GM23248 (cell line): ENCODE measurements at regions not wholly inside any gene's neighbourhood (a gene's known extent, or its start where the extent isn't known, plus 50 kb on each side); places are given as distances from the start of the nearest gene placed in this dataset.

ENCODE experiments used
- DNase-seq: peaks from one replicate; pipeline ENCODE4 v3.0.0-alpha.2; 2015
- H2AFZ ChIP-seq: fragments of 200-600 bp; sonication (generic); 2 replicates; pipeline ENCODE4 v1.6.1; 2016; ENCODE audit warnings: antibody characterized with exemption
- H3F3A ChIP-seq: fragments of 200-600 bp; sonication (generic); 2 replicates; pipeline ENCODE4 v1.6.1; 2016; ENCODE audit warnings: mild to moderate bottlenecking, antibody characterized with exemption, mixed run types; ENCODE audit not compliant: insufficient read depth
- H3K27ac ChIP-seq: fragments of 200-600 bp; sonication (generic); 2 replicates; pipeline ENCODE4 v1.5.1; 2016; ENCODE audit warnings: mild to moderate bottlenecking
- H3K27me3 ChIP-seq: fragments of 200-600 bp; sonication (generic); replicated peaks from 2 replicates; pipeline ENCODE4 v1.6.1; 2016; ENCODE audit warnings: mild to moderate bottlenecking; ENCODE audit not compliant: insufficient read depth
- H3K36me3 ChIP-seq: fragments of 200-600 bp; sonication (generic); 2 replicates; pipeline ENCODE4 v1.6.1; 2016; ENCODE audit warnings: low read depth, mild to moderate bottlenecking
- H3K4me1 ChIP-seq: fragments of 200-600 bp; sonication (generic); 2 replicates; pipeline ENCODE4 v1.6.1; 2016; ENCODE audit warnings: mild to moderate bottlenecking; ENCODE audit not compliant: insufficient read depth
- H3K4me2 ChIP-seq: fragments of 200-600 bp; sonication (generic); one replicate; pipeline ENCODE4 v1.6.1; 2016; ENCODE audit warnings: mild to moderate bottlenecking; ENCODE audit not compliant: unreplicated experiment
- H3K4me3 ChIP-seq: fragments of 200-600 bp; sonication (generic); 2 replicates; pipeline ENCODE4 v1.5.1; 2016; ENCODE audit warnings: mild to moderate bottlenecking
- H3K79me2 ChIP-seq: fragments of 200-600 bp; sonication (generic); 2 replicates; pipeline ENCODE4 v1.6.1; 2016; ENCODE audit warnings: mild to moderate bottlenecking; ENCODE audit not compliant: insufficient read depth
- H3K9ac ChIP-seq: fragments of 200-600 bp; sonication (generic); 2 replicates; pipeline ENCODE4 v1.6.1; 2016; ENCODE audit warnings: mild to moderate bottlenecking
- H3K9me2 ChIP-seq: fragments of 200-600 bp; sonication (generic); 2 replicates; pipeline ENCODE4 v1.6.1; 2016; ENCODE audit warnings: mixed run types, mild to moderate bottlenecking, moderate library complexity; ENCODE audit not compliant: insufficient read depth
- H3K9me3 ChIP-seq: fragments of 200-600 bp; sonication (generic); one replicate; pipeline ENCODE4 v1.6.1; 2017; ENCODE audit warnings: low read depth
- H4K20me1 ChIP-seq: fragments of 200-600 bp; sonication (generic); 2 replicates; pipeline ENCODE4 v1.6.0; 2016; ENCODE audit not compliant: insufficient read depth
- EZH2 ChIP-seq: fragments of 200-600 bp; sonication (generic); IDR thresholded peaks from 2 replicates; pipeline ENCODE4 v1.6.1; 2018; ENCODE audit warnings: antibody characterized with exemption, mild to moderate bottlenecking; ENCODE audit not compliant: insufficient read depth, poor library complexity, severe bottlenecking
- EZH2phosphoT487 ChIP-seq: fragments of 200-600 bp; sonication (generic); IDR thresholded peaks from 2 replicates; pipeline ENCODE4 v1.6.1; 2018; ENCODE audit warnings: antibody characterized with exemption, moderate library complexity, mild to moderate bottlenecking, low read depth; ENCODE audit not compliant: insufficient read depth
- WGBS, 2 experiments: methylation state at CpG; one replicate each; pipeline ENCODE4 v1.1.6; 2015 to 2017; ENCODE audit warnings: low lambda C conversion rate in 2 of 2, low coverage in 1 of 2; ENCODE audit errors: missing lambda C conversion rate in 2 of 2; 5-methylcytosine and 5-hydroxymethylcytosine counted together
- in situ Hi-C: fragments of 300-500 bp; cut with MboI; formaldehyde crosslinking; loops from 2 replicates; pipeline ENCODE4 v1.15.0; 2020

GRCh38 chr5:104352954-104353353 lies 790.4 kb upstream of the NUDT12 start:
- Histone ChIP-seq H3K36me3 (no peaks in the 10 kb centered on the region), H3K9me2 (no peaks in the 10 kb centered on the region), H3K9me3 (no peaks in the 10 kb centered on the region), H3K9ac (no peak overlapping the region), H3K27me3 (no peaks in the 10 kb centered on the region), H2AFZ (no peak overlapping the region), H3F3A (no peaks in the 10 kb centered on the region), H3K27ac (no peak overlapping the region), H3K4me3 (no peak overlapping the region), H3K4me1 (no peaks in the 10 kb centered on the region), H4K20me1 (no peaks in the 10 kb centered on the region), H3K79me2 (no peaks in the 10 kb centered on the region), H3K4me2 (no peak overlapping the region)
- in situ Hi-C loops: no loop called here
- TF ChIP-seq EZH2 (no peak), EZH2phosphoT487 (no peak)
- DNase-seq: no peak
- 20 to 24% methylated on average over 1 of the region's 1 CpG for WGBS, 2 experiments

- Histone ChIP-seq H3K4me3 (no peak overlapping the region), H3K79me2 (no peaks in the 10 kb centered on the region), H3K9ac (no peak overlapping the region), H3K27me3 (no peaks in the 10 kb centered on the region), H3K9me2 (no peaks in the 10 kb centered on the region), H3K4me2 (no peak overlapping the region), H3K9me3 (no peaks in the 10 kb centered on the region), H3K27ac (no peak overlapping the region), H4K20me1 (no peaks in the 10 kb centered on the region), H3K36me3 (no peaks in the 10 kb centered on the region), H3K4me1 (no peaks in the 10 kb centered on the region), H3F3A (no peaks in the 10 kb centered on the region), H2AFZ (no peak overlapping the region)
- peak; percentile 3 for DNase-seq
- WGBS, 2 experiments: 0 to 5% methylated on average over 1 of the region's 1 CpG
- in situ Hi-C loops: no loop called here
- no peak for TF ChIP-seq EZH2
- no peak for TF ChIP-seq EZH2phosphoT487
These were observed 784.6 kb upstream of the NUDT12 start for GRCh38 chr5:104347119-104347708.

GRCh38 chr5:104345222-104346016 lies 782.8 kb upstream of the NUDT12 start:
- Histone ChIP-seq H3F3A (no peaks in the 10 kb centered on the region), H3K9me2 (no peaks in the 10 kb centered on the region), H3K79me2 (no peaks in the 10 kb centered on the region), H3K27me3 (no peaks in the 10 kb centered on the region), H2AFZ (no peak overlapping the region), H4K20me1 (no peaks in the 10 kb centered on the region), H3K4me2 (no peak overlapping the region), H3K4me3 (no peak overlapping the region), H3K27ac (no peak overlapping the region), H3K36me3 (no peaks in the 10 kb centered on the region), H3K4me1 (no peaks in the 10 kb centered on the region), H3K9ac (no peak overlapping the region), H3K9me3 (no peaks in the 10 kb centered on the region)
- WGBS, 2 experiments: 23 to 29% methylated on average over 7 of the region's 7 CpGs
- in situ Hi-C loops: no loop called here
- TF ChIP-seq EZH2 (no peak), EZH2phosphoT487 (no peak)
- DNase-seq: no peak

- H3K4me2 ChIP-seq: no peak overlapping the region
These were observed 782.2 kb upstream of the NUDT12 start for GRCh38 chr5:104344809-104345208.

More at GRCh38 chr5:104344809-104345208, 782.2 kb upstream of the NUDT12 start:
- no peaks in the 10 kb centered on the region for H3K36me3 ChIP-seq
- H3K27ac ChIP-seq: no peak overlapping the region
- no peaks in the 10 kb centered on the region for H3K9me3 ChIP-seq
- H3K27me3 ChIP-seq: no peaks in the 10 kb centered on the region
- in situ Hi-C loops: no loop called here
- H3K4me1 ChIP-seq: no peaks in the 10 kb centered on the region
- H2AFZ ChIP-seq: no peak overlapping the region
- H3F3A ChIP-seq: no peaks in the 10 kb centered on the region
- no peaks in the 10 kb centered on the region for H3K9me2 ChIP-seq
- peak; percentile 3 for DNase-seq
- TF ChIP-seq EZH2 (no peak), EZH2phosphoT487 (no peak)
- no peak overlapping the region for H3K9ac ChIP-seq
- no peaks in the 10 kb centered on the region for H4K20me1 ChIP-seq
- H3K79me2 ChIP-seq: no peaks in the 10 kb centered on the region
- 3 to 13% methylated on average over 2 of the region's 2 CpGs for WGBS, 2 experiments
- no peak overlapping the region for H3K4me3 ChIP-seq
